ENCODE measurements at regions not wholly inside any gene's neighbourhood (a gene's known extent, or its start where the extent isn't known, plus 50 kb on each side); places are given as distances from the start of the nearest gene placed in this dataset.

DNA sequence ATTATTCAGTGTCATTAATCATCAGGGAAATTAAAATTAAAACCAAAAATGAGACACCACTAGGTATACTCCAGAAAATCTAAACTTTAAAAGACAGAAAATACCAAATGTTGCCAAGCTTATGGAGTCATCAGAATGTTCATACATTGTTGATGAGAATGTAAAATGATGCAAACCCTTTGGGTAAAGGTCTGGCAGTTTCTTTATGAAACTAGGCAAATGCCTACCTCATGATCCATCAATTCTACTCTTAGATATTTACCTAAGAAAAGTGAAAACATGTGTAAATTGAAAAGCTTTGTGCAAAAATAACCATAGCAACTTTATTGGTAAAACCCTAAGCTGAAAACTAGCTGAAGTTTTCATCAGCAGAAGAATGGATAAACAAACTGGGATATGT lies 329.5 kb upstream of the MEOX2 start:
- H3K4me3 ChIP-seq = no peak overlapping the region
- no peak for DNase-seq
- H3K4me1 ChIP-seq = peaks cover 0 to 7% (median 0%) of the 10 kb centered on the region in 4 donors
- no peaks in the 10 kb centered on the region for H3K36me3 ChIP-seq
- TF ChIP-seq, protein P1, sequence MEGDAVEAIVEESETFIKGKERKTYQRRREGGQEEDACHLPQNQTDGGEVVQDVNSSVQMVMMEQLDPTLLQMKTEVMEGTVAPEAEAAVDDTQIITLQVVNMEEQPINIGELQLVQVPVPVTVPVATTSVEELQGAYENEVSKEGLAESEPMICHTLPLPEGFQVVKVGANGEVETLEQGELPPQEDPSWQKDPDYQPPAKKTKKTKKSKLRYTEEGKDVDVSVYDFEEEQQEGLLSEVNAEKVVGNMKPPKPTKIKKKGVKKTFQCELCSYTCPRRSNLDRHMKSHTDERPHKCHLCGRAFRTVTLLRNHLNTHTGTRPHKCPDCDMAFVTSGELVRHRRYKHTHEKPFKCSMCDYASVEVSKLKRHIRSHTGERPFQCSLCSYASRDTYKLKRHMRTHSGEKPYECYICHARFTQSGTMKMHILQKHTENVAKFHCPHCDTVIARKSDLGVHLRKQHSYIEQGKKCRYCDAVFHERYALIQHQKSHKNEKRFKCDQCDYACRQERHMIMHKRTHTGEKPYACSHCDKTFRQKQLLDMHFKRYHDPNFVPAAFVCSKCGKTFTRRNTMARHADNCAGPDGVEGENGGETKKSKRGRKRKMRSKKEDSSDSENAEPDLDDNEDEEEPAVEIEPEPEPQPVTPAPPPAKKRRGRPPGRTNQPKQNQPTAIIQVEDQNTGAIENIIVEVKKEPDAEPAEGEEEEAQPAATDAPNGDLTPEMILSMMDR (IDR thresholded peaks at IDR 0.05) = no peak
- no peak overlapping the region for H3K27ac ChIP-seq
- intact Hi-C loops (cut with DNase I; ENCODE audit: low total_unique reads) = no loop called here
- no peaks in the 10 kb centered on the region for H3K9me3 ChIP-seq
- no peaks in the 10 kb centered on the region for H3K27me3 ChIP-seq

DNA sequence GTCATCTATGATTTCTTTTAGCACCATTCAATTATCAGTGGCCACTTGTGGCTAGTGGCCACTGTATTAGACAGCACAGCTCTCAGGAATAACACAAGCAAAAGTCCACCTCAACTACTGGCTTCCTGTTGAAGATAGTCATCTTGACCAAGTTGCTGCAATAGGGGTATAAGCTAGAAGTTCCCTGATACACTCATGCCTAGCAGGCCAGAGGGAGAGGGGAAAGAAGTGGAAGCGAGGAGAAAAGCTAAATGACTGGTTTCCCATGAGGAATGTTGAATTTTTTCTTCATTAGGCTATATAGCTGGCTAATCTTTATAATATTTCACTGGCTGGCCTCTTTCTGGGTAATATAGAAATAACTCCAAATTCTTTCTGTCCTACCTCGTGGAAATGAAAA lies 327.5 kb upstream of the MEOX2 start:
- DNase-seq = no peak
- Histone ChIP-seq H3K27ac (no peak overlapping the region), H3K4me1 (peaks cover 0 to 7% (median 0%) of the 10 kb centered on the region in 4 donors), H3K36me3 (no peaks in the 10 kb centered on the region), H3K4me3 (no peak overlapping the region), H3K9me3 (no peaks in the 10 kb centered on the region), H3K27me3 (no peaks in the 10 kb centered on the region)
- intact Hi-C loops (cut with DNase I; ENCODE audit: low total_unique reads) = no loop called here
- TF ChIP-seq, protein P1 (IDR thresholded peaks at IDR 0.05) = no peak

DNA sequence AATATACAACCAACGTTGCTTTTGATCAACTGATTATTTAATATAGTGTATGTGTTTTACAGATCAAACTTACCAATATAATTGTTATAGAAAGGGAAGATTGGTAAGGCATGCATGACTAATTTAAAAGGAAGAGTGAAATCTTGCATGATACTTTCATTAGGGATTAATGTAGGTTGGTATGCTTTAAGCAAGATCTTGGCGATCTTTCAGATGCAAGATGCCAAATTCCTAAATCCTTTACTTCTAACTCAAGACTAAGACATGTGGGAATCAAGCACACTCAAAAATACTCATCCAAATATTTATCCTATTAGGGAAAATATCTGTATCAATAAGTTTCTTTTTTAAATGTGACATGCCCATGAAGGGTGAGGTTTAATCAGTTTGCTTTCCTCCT lies 321.4 kb upstream of the MEOX2 start:
- no peak for DNase-seq
- Histone ChIP-seq H3K36me3 (no peaks in the 10 kb centered on the region), H3K27me3 (no peaks in the 10 kb centered on the region), H3K9me3 (no peaks in the 10 kb centered on the region), H3K27ac (no peak overlapping the region), H3K4me1 (no peaks in the 10 kb centered on the region), H3K4me3 (no peak overlapping the region)
- intact Hi-C loops (cut with DNase I; ENCODE audit: low total_unique reads) = no loop called here
- TF ChIP-seq, protein P1 (IDR thresholded peaks at IDR 0.05) = no peak

DNA sequence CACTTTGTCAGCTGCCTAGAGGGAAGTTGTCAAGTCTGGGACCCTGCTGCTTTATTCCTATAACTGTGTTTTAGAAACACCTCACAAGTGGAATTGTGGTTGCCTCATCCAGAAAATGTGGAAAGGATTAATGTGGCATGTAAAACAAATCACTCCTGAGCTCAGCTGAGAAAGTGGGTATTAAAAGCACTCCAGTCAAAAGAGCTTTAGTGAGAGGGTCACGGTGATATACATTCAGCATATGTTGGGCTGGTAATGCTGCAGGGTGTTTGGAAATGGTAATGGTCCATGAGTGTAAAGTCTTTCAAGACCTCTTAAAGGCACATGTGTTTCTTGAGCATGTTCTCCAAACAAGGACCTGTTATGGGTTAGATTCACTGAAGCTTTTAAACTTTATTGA lies 318.2 kb upstream of the MEOX2 start:
- no peaks in the 10 kb centered on the region for H3K27me3 ChIP-seq
- no peaks in the 10 kb centered on the region for H3K9me3 ChIP-seq
- no peak overlapping the region for H3K4me3 ChIP-seq
- TF ChIP-seq, protein P1 (IDR thresholded peaks at IDR 0.05) = no peak
- intact Hi-C loops (cut with DNase I; ENCODE audit: low total_unique reads) = no loop called here
- no peaks in the 10 kb centered on the region for H3K36me3 ChIP-seq
- H3K4me1 ChIP-seq = no peaks in the 10 kb centered on the region
- no peak for DNase-seq
- no peak overlapping the region for H3K27ac ChIP-seq

DNA sequence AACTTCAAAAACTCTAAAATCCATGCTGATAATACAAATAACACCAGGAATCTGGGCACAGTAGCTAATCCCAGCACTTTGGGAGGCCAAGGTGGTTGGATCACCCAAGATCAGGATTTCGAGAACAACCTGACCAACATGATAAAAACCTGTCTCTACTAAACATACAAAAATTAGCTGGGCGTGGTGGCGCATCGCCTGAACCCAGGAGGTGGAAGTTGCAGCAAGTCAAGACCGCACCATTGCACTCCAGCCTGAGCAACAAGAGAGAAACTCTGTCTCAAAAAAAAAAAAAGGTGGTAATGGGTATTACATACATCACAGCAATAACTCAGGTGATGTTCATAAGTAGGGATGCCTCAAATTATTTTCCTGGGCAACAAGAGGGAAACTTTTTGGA lies 315.0 kb upstream of the MEOX2 start:
- H3K36me3 ChIP-seq = no peaks in the 10 kb centered on the region
- no peaks in the 10 kb centered on the region for H3K27me3 ChIP-seq
- no peaks in the 10 kb centered on the region for H3K9me3 ChIP-seq
- TF ChIP-seq, protein P1 (IDR thresholded peaks at IDR 0.05) = no peak
- intact Hi-C loops (cut with DNase I; ENCODE audit: low total_unique reads) = no loop called here
- no peaks in the 10 kb centered on the region for H3K4me1 ChIP-seq
- DNase-seq = no peak
- H3K4me3 ChIP-seq = no peak overlapping the region
- H3K27ac ChIP-seq = no peak overlapping the region

DNA sequence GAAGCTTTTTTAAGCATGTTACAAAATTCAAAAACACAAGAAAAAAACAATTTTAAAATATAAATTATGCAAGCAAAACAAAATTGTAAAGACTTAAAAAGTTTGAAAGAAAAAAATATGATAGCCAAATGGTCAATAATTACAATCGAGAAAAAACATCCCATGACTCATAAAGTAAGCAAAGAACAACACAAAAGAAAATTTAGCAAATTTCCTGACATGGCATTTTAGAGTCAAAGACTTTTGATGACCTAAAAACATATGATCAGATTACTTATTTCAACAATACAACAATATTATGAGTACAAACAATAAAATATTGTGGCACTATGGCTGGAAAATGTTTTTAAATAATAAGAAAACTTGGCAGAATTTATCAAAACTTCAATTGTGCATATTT lies 312.1 kb upstream of the MEOX2 start:
- TF ChIP-seq, protein P1 (IDR thresholded peaks at IDR 0.05) = no peak

More for the DNA sequence above, 312.1 kb upstream of the MEOX2 start:
- no peak for DNase-seq
- H3K4me1 ChIP-seq = no peaks in the 10 kb centered on the region
- H3K36me3 ChIP-seq = no peaks in the 10 kb centered on the region
- H3K27me3 ChIP-seq = no peaks in the 10 kb centered on the region
- intact Hi-C loops (cut with DNase I; ENCODE audit: low total_unique reads) = no loop called here
- no peak overlapping the region for H3K27ac ChIP-seq
- no peaks in the 10 kb centered on the region for H3K9me3 ChIP-seq
- H3K4me3 ChIP-seq = no peak overlapping the region

Data from tibial artery (tissue), 4 donors.